ENCODE measurements at regions not wholly inside any gene's neighbourhood (a gene's known extent, or its start where the extent isn't known, plus 50 kb on each side); places are given as distances from the start of the nearest gene placed in this dataset.
"Not testable (repeated sequence)": the region's sequence is repeated elsewhere in the genome, so short reads cannot be mapped to it uniquely, and the experiment has no call there.

- peaks cover 17% of the 10 kb centered on the region for H3K9me3 ChIP-seq (ENCODE audit: control insufficient read depth, low read length)
- H3K4me3 ChIP-seq (ENCODE audit: extremely low read depth, insufficient read depth, low read length, poor library complexity, severe bottlenecking), result no peak overlapping the region
- no peaks in the 10 kb centered on the region for H3K4me1 ChIP-seq (ENCODE audit: control insufficient read depth, insufficient read depth, low read length, poor library complexity, severe bottlenecking)
- no peaks in the 10 kb centered on the region for H3K36me3 ChIP-seq (ENCODE audit: control insufficient read depth, insufficient read depth, low read length)
- WGBS, 2 experiments (ENCODE audit: insufficient coverage in 2 of 2), result 100% methylated on average over 1 of the region's 2 CpGs; no CpG with 5 or more reads in 1 of the 2 experiments
- no peak overlapping the region for H3K27ac ChIP-seq (ENCODE audit: low read depth, low read length, severe bottlenecking)
Measured at GRCh38 chr15:35194296-35194695, 109.2 kb upstream of the NANOGP8 start.

DNA sequence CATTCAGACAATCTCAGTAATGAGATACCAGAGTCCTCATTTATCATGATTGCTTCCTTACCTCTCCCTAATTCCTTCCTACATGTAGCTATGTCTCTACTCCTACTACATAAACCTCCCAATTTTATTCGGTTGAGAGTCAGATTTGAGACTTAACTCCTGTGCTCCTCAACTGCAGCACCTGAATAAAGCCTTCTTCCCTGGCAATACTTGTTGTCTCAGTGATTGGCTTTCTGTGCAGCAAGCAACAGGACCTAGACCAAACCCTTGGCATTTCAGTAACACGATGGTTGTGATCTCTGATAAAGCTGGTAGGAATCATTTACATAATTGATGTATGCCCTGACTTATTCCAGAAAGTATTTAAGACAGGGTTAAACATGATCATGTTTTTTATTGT lies 106.7 kb upstream of the NANOGP8 start:
- Histone ChIP-seq H3K27ac (ENCODE audit: low read depth, low read length, severe bottlenecking) (no peak overlapping the region), H3K4me3 (ENCODE audit: extremely low read depth, insufficient read depth, low read length, poor library complexity, severe bottlenecking) (no peak overlapping the region), H3K4me1 (ENCODE audit: control insufficient read depth, insufficient read depth, low read length, poor library complexity, severe bottlenecking) (no peaks in the 10 kb centered on the region), H3K9me3 (ENCODE audit: control insufficient read depth, low read length) (peaks cover 17% of the 10 kb centered on the region), H3K36me3 (ENCODE audit: control insufficient read depth, insufficient read depth, low read length) (no peaks in the 10 kb centered on the region)
- 93 to 100% methylated on average over 2 of the region's 2 CpGs for WGBS, 2 experiments (ENCODE audit: insufficient coverage in 2 of 2)

DNA sequence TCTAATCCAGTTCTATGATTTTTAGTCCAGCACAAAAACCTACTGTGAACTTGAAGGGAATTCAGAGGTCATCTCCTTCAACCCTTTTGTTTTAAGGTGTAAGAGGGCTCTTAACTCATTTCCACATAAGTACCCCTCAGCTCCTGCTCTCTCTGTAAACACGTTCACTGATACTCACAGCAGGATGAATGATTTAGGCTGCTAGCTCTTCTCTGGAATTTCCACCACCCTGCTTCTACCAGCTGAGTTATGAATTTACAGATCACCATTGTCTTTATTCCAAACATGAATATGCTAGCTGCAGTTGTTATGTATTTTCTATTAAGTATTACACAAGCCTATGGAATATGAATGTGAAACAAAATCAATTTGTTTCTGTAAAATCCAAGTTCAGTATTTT lies 101.3 kb upstream of the NANOGP8 start:
- no peaks in the 10 kb centered on the region for H3K36me3 ChIP-seq (ENCODE audit: control insufficient read depth, insufficient read depth, low read length)
- no peak overlapping the region for H3K27ac ChIP-seq (ENCODE audit: low read depth, low read length, severe bottlenecking)
- peaks cover 6% of the 10 kb centered on the region for H3K9me3 ChIP-seq (ENCODE audit: control insufficient read depth, low read length)
- 20% methylated on average over 1 of the region's 1 CpG for WGBS, 2 experiments (ENCODE audit: insufficient coverage in 2 of 2)
- no peak overlapping the region for H3K4me3 ChIP-seq (ENCODE audit: extremely low read depth, insufficient read depth, low read length, poor library complexity, severe bottlenecking)
- H3K4me1 ChIP-seq (ENCODE audit: control insufficient read depth, insufficient read depth, low read length, poor library complexity, severe bottlenecking), result no peaks in the 10 kb centered on the region

GRCh38 chr15:35184646-35185045 lies 99.6 kb upstream of the NANOGP8 start:
- H3K36me3 ChIP-seq (ENCODE audit: control insufficient read depth, insufficient read depth, low read length), result no peaks in the 10 kb centered on the region
- H3K27ac ChIP-seq (ENCODE audit: low read depth, low read length, severe bottlenecking), result no peak overlapping the region
- no peak overlapping the region for H3K4me3 ChIP-seq (ENCODE audit: extremely low read depth, insufficient read depth, low read length, poor library complexity, severe bottlenecking)
- WGBS, 2 experiments (ENCODE audit: insufficient coverage in 2 of 2), result 40 to 100% methylated on average over 1 of the region's 1 CpG
- H3K9me3 ChIP-seq (ENCODE audit: control insufficient read depth, low read length), result no peaks in the 10 kb centered on the region
- H3K4me1 ChIP-seq (ENCODE audit: control insufficient read depth, insufficient read depth, low read length, poor library complexity, severe bottlenecking), result no peaks in the 10 kb centered on the region

GRCh38 chr15:35182841-35183479 lies 97.9 kb upstream of the NANOGP8 start:
- no peaks in the 10 kb centered on the region for H3K9me3 ChIP-seq (ENCODE audit: control insufficient read depth, low read length)
- H3K36me3 ChIP-seq (ENCODE audit: control insufficient read depth, insufficient read depth, low read length), result no peaks in the 10 kb centered on the region
- no peak overlapping the region for H3K4me3 ChIP-seq (ENCODE audit: extremely low read depth, insufficient read depth, low read length, poor library complexity, severe bottlenecking)
- WGBS, 2 experiments (ENCODE audit: insufficient coverage in 2 of 2), result no CpG with 5 or more reads among the region's 2 CpGs
- H3K27ac ChIP-seq (ENCODE audit: low read depth, low read length, severe bottlenecking), result no peak overlapping the region
- H3K4me1 ChIP-seq (ENCODE audit: control insufficient read depth, insufficient read depth, low read length, poor library complexity, severe bottlenecking), result no peaks in the 10 kb centered on the region

- H3K4me3 ChIP-seq (ENCODE audit: extremely low read depth, insufficient read depth, low read length, poor library complexity, severe bottlenecking), result no peak overlapping the region
- H3K9me3 ChIP-seq (ENCODE audit: control insufficient read depth, low read length), result no peaks in the 10 kb centered on the region
- no peaks in the 10 kb centered on the region for H3K4me1 ChIP-seq (ENCODE audit: control insufficient read depth, insufficient read depth, low read length, poor library complexity, severe bottlenecking)
- H3K27ac ChIP-seq (ENCODE audit: low read depth, low read length, severe bottlenecking), result no peak overlapping the region
- H3K36me3 ChIP-seq (ENCODE audit: control insufficient read depth, insufficient read depth, low read length), result no peaks in the 10 kb centered on the region
Measured at GRCh38 chr15:35181538-35181937, 96.4 kb upstream of the NANOGP8 start.

DNA sequence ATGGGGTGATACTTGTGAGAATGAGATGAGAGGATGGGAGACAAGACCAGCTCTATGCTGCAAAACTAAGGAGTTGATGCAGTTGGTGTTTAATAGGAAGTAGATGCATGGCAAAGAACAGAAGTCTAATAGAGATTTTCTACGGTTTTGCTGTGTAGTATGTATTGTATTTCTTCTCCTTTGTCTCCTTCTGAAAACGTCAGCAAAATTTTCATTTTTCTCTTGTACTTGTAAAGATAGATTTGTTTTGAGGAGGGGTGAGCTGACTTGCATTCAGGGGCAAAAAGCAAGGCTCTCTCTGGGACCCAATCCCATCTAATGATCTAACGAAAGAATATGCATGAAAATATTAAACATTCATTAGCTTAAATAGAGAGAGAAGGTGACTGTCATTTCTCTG lies 94.6 kb upstream of the NANOGP8 start:
- 100% methylated on average over 1 of the region's 3 CpGs; no CpG with 5 or more reads in 1 of the 2 experiments for WGBS, 2 experiments (ENCODE audit: insufficient coverage in 2 of 2)
- Histone ChIP-seq H3K27ac (ENCODE audit: low read depth, low read length, severe bottlenecking) (no peak overlapping the region), H3K9me3 (ENCODE audit: control insufficient read depth, low read length) (no peaks in the 10 kb centered on the region), H3K4me3 (ENCODE audit: extremely low read depth, insufficient read depth, low read length, poor library complexity, severe bottlenecking) (no peak overlapping the region), H3K36me3 (ENCODE audit: control insufficient read depth, insufficient read depth, low read length) (no peaks in the 10 kb centered on the region), H3K4me1 (ENCODE audit: control insufficient read depth, insufficient read depth, low read length, poor library complexity, severe bottlenecking) (no peaks in the 10 kb centered on the region)

- not testable (repeated sequence) for H3K27ac ChIP-seq (ENCODE audit: low read depth, low read length, severe bottlenecking); H3K9me3 ChIP-seq (ENCODE audit: control insufficient read depth, low read length); H3K4me3 ChIP-seq (ENCODE audit: extremely low read depth, insufficient read depth, low read length, poor library complexity, severe bottlenecking); H3K4me1 ChIP-seq (ENCODE audit: control insufficient read depth, insufficient read depth, low read length, poor library complexity, severe bottlenecking); H3K36me3 ChIP-seq (ENCODE audit: control insufficient read depth, insufficient read depth, low read length)
- no CpG with 5 or more reads among the region's 1 CpG for WGBS, 2 experiments (ENCODE audit: insufficient coverage in 2 of 2)
Measured at GRCh38 chr15:35178186-35178585, 93.1 kb upstream of the NANOGP8 start.

DNA sequence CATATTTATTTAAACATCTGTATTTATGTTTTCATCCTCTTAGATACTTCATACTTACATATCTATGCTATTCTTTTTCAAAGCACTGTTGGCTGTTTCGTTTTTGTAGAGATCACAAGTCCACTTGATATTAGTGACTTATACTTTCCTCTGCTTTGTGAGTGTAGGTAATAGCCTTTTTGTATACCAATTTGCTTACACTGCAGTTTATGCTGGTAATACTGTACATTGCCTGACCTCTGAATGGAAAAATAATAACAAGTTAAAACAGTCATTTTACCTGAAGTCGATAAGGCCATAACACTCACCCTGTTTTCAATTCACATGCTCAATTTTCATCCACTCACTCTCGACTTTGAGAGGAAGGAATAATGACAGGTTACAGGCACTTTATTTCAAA lies 89.9 kb upstream of the NANOGP8 start:
- no peaks in the 10 kb centered on the region for H3K9me3 ChIP-seq (ENCODE audit: control insufficient read depth, low read length)
- H3K4me3 ChIP-seq (ENCODE audit: extremely low read depth, insufficient read depth, low read length, poor library complexity, severe bottlenecking), result no peak overlapping the region
- H3K4me1 ChIP-seq (ENCODE audit: control insufficient read depth, insufficient read depth, low read length, poor library complexity, severe bottlenecking), result peaks cover 2% of the 10 kb centered on the region
- 69 to 88% methylated on average over 2 of the region's 3 CpGs for WGBS, 2 experiments (ENCODE audit: insufficient coverage in 2 of 2)
- no peaks in the 10 kb centered on the region for H3K36me3 ChIP-seq (ENCODE audit: control insufficient read depth, insufficient read depth, low read length)
- H3K27ac ChIP-seq (ENCODE audit: low read depth, low read length, severe bottlenecking), result no peak overlapping the region

GRCh38 chr15:35173444-35174118 lies 88.5 kb upstream of the NANOGP8 start:
- Histone ChIP-seq H3K36me3 (ENCODE audit: control insufficient read depth, insufficient read depth, low read length) (no peaks in the 10 kb centered on the region), H3K4me3 (ENCODE audit: extremely low read depth, insufficient read depth, low read length, poor library complexity, severe bottlenecking) (no peak overlapping the region), H3K27ac (ENCODE audit: low read depth, low read length, severe bottlenecking) (no peak overlapping the region), H3K9me3 (ENCODE audit: control insufficient read depth, low read length) (no peaks in the 10 kb centered on the region), H3K4me1 (ENCODE audit: control insufficient read depth, insufficient read depth, low read length, poor library complexity, severe bottlenecking) (peaks cover 5% of the 10 kb centered on the region)
- 40 to 45% methylated on average over 2 of the region's 4 CpGs for WGBS, 2 experiments (ENCODE audit: insufficient coverage in 2 of 2)

DNA sequence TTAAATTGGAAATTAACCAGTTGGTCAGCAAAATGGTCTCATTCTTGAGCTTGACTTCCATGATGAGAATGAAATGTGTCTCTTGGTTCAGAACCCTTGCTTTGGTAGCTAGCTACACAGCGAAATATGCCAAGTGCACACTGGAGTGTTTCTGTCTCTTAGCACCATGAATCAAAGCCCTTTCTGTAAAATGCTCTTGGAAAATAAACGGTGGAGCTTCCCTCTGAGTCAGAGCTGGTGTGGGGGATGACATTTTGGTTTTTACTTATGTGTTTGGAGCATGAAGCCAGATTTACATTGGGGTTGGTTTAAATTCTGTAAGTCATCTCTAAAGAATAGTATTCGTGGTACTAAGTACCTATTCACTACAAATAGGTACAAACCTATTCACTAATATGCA lies 85.1 kb upstream of the NANOGP8 start:
- H3K27ac ChIP-seq (ENCODE audit: low read depth, low read length, severe bottlenecking), result no peak overlapping the region
- H3K4me3 ChIP-seq (ENCODE audit: extremely low read depth, insufficient read depth, low read length, poor library complexity, severe bottlenecking), result no peak overlapping the region
- H3K36me3 ChIP-seq (ENCODE audit: control insufficient read depth, insufficient read depth, low read length), result no peaks in the 10 kb centered on the region
- peaks cover 20% of the 10 kb centered on the region for H3K4me1 ChIP-seq (ENCODE audit: control insufficient read depth, insufficient read depth, low read length, poor library complexity, severe bottlenecking)
- 75 to 80% methylated on average over 1 to 2 of the region's 3 CpGs for whole genome bisulfite sequencing, 2 experiments (ENCODE audit: insufficient coverage in 2 of 2)
- no peaks in the 10 kb centered on the region for H3K9me3 ChIP-seq (ENCODE audit: control insufficient read depth, low read length)

Measured in mesodermal cell (in vitro differentiated cells).